ENCODE measurements at regions not wholly inside any gene's neighbourhood (a gene's known extent, or its start where the extent isn't known, plus 50 kb on each side); places are given as distances from the start of the nearest gene placed in this dataset.
"Not testable (repeated sequence)": the region's sequence is repeated elsewhere in the genome, so short reads cannot be mapped to it uniquely, and the experiment has no call there.

DNA sequence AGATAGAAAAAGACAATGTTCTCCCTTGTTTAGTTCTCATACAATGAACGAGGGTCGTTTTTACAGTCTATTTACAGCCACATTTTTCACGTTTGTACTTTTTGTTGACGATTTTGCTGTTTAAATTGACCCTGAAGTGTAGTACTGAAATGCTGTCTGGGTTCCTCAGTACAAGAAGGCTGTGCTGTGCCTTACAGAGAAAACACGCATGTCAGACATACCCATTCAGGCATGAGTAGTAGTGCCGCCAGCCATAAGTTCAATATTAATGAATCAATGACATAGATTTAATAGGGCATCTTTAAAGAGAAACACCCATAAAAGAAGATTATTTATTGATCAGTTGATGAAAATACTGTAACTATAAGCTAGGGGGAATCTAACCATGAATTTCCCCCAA, 459.8 kb upstream of the EPHA5 start:
- Histone ChIP-seq H3K36me3 (ENCODE audit: insufficient read depth, low read length) (no peaks in the 10 kb centered on the region), H3K9me2 (ENCODE audit: insufficient read depth, low read length) (no peaks in the 10 kb centered on the region), H3K27ac (ENCODE audit: low read depth, low read length, poor library complexity, severe bottlenecking) (no peak overlapping the region), H3K79me2 (ENCODE audit: insufficient read depth, low read depth, low read length) (no peaks in the 10 kb centered on the region), H3K4me1 (ENCODE audit: insufficient read depth, low read length, poor library complexity, severe bottlenecking) (no peaks in the 10 kb centered on the region), H3K4me3 (ENCODE audit: low read depth, low read length, poor library complexity, severe bottlenecking) (no peak overlapping the region), H2AFZ (ENCODE audit: low read length) (no peak overlapping the region), H3K4me2 (ENCODE audit: low read length) (no peak overlapping the region), H4K20me1 (ENCODE audit: insufficient read depth, low read length) (no peaks in the 10 kb centered on the region), H3K9me3 (ENCODE audit: low read length) (no peaks in the 10 kb centered on the region)
- no TSS peak for BruUV-seq (replicated peaks)
- POLR2A ChIA-PET = no interaction called here
- intact Hi-C loops (cut with micrococcal nuclease; ENCODE audit: unreplicated experiment) = no loop called here
- DNase-seq (ENCODE audit: low spot score) = no peak
- no peak for TF ChIP-seq CTCF (conservative IDR thresholded peaks at IDR 0.05; ENCODE audit: low read length)
- TF ChIP-seq EZH2phosphoT487 (IDR thresholded peaks at IDR 0.05; ENCODE audit: borderline replicate concordance, low read depth, low read length) = no peak
- CTCF ChIA-PET (ENCODE audit: unreplicated experiment) = no interaction called here

DNA sequence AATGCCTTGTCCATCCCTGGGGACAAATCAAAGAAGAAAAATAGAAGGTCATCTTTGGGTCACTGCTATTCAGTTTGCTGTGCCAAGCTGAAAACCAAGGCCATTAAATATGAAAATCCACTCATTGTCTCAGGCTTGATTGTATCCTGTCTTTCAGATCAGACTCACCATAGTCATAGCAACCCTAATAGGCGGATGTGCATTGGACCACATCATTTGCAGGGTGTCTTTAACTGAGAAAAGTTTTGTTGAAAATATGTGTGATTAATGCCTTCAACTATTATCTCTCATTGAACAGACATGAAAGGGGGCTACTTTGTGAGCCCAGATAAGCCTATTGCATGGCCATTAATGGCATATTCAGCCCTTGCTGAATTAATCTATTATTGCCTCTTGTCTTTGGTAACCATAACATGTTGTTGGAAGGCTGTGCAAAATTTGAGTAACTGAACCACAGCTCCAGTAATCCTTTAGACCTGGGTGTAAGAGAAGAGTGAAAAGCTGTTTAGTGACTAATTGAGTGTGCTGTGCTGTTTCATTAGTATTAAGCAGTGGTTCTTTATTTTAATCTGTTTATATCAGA, 453.6 kb upstream of the EPHA5 start:
- TF ChIP-seq CTCF (conservative IDR thresholded peaks at IDR 0.05; ENCODE audit: low read length) = no peak
- intact Hi-C loops (cut with micrococcal nuclease; ENCODE audit: unreplicated experiment) = no loop called here
- DNase-seq (ENCODE audit: low spot score) = no peak
- Histone ChIP-seq H2AFZ (ENCODE audit: low read length) (no peak overlapping the region), H4K20me1 (ENCODE audit: insufficient read depth, low read length) (no peaks in the 10 kb centered on the region), H3K4me1 (ENCODE audit: insufficient read depth, low read length, poor library complexity, severe bottlenecking) (no peaks in the 10 kb centered on the region), H3K4me2 (ENCODE audit: low read length) (no peak overlapping the region), H3K9me3 (ENCODE audit: low read length) (no peaks in the 10 kb centered on the region), H3K79me2 (ENCODE audit: insufficient read depth, low read depth, low read length) (no peaks in the 10 kb centered on the region), H3K36me3 (ENCODE audit: insufficient read depth, low read length) (no peaks in the 10 kb centered on the region), H3K9me2 (ENCODE audit: insufficient read depth, low read length) (no peaks in the 10 kb centered on the region), H3K4me3 (ENCODE audit: low read depth, low read length, poor library complexity, severe bottlenecking) (no peak overlapping the region), H3K27ac (ENCODE audit: low read depth, low read length, poor library complexity, severe bottlenecking) (no peak overlapping the region)
- CTCF ChIA-PET (ENCODE audit: unreplicated experiment) = no interaction called here
- BruUV-seq (replicated peaks) = no TSS peak
- POLR2A ChIA-PET = no interaction called here

GRCh38 chr4:66123190-66123589, 452.9 kb upstream of the EPHA5 start:
- ChIA-PET POLR2A (no interaction called here), CTCF (ENCODE audit: unreplicated experiment) (no interaction called here)
- Histone ChIP-seq H4K20me1 (ENCODE audit: insufficient read depth, low read length) (no peaks in the 10 kb centered on the region), H3K36me3 (ENCODE audit: insufficient read depth, low read length) (no peaks in the 10 kb centered on the region), H3K9me3 (ENCODE audit: low read length) (no peaks in the 10 kb centered on the region), H3K27ac (ENCODE audit: low read depth, low read length, poor library complexity, severe bottlenecking) (no peak overlapping the region), H2AFZ (ENCODE audit: low read length) (no peak overlapping the region), H3K79me2 (ENCODE audit: insufficient read depth, low read depth, low read length) (no peaks in the 10 kb centered on the region), H3K4me1 (ENCODE audit: insufficient read depth, low read length, poor library complexity, severe bottlenecking) (no peaks in the 10 kb centered on the region), H3K4me3 (ENCODE audit: low read depth, low read length, poor library complexity, severe bottlenecking) (no peak overlapping the region), H3K4me2 (ENCODE audit: low read length) (no peak overlapping the region), H3K9me2 (ENCODE audit: insufficient read depth, low read length) (no peaks in the 10 kb centered on the region)
- intact Hi-C loops (cut with micrococcal nuclease; ENCODE audit: unreplicated experiment) = no loop called here
- TF ChIP-seq EZH2phosphoT487 (IDR thresholded peaks at IDR 0.05; ENCODE audit: borderline replicate concordance, low read depth, low read length) = no peak
- no peak for TF ChIP-seq CTCF (conservative IDR thresholded peaks at IDR 0.05; ENCODE audit: low read length)
- BruUV-seq (replicated peaks) = no TSS peak
- DNase-seq (ENCODE audit: low spot score) = no peak

- BruUV-seq (replicated peaks); H3K4me3 ChIP-seq (ENCODE audit: low read depth, low read length, poor library complexity, severe bottlenecking); H3K79me2 ChIP-seq (ENCODE audit: insufficient read depth, low read depth, low read length); H3K9me3 ChIP-seq (ENCODE audit: low read length); CTCF ChIA-PET (ENCODE audit: unreplicated experiment); H4K20me1 ChIP-seq (ENCODE audit: insufficient read depth, low read length); H3K36me3 ChIP-seq (ENCODE audit: insufficient read depth, low read length); DNase-seq (ENCODE audit: low spot score); intact Hi-C loops (cut with micrococcal nuclease; ENCODE audit: unreplicated experiment); H2AFZ ChIP-seq (ENCODE audit: low read length); H3K4me2 ChIP-seq (ENCODE audit: low read length); H3K4me1 ChIP-seq (ENCODE audit: insufficient read depth, low read length, poor library complexity, severe bottlenecking); H3K9me2 ChIP-seq (ENCODE audit: insufficient read depth, low read length); H3K27ac ChIP-seq (ENCODE audit: low read depth, low read length, poor library complexity, severe bottlenecking); POLR2A ChIA-PET: not testable (repeated sequence)
Observed at GRCh38 chr4:66115231-66115630, 444.9 kb upstream of the EPHA5 start.

Data from OCI-LY7 (cell line).